ENCODE measurements at regions not wholly inside any gene's neighbourhood (a gene's known extent, or its start where the extent isn't known, plus 50 kb on each side); places are given as distances from the start of the nearest gene placed in this dataset.

- Histone ChIP-seq H3K4me2 (no peak overlapping the region), H3K36me3 (ENCODE audit: low read depth) (no peaks in the 10 kb centered on the region), H3K79me2 (ENCODE audit: low read depth) (no peaks in the 10 kb centered on the region), H3K9me2 (ENCODE audit: insufficient read depth) (no peaks in the 10 kb centered on the region), H3K9me3 (ENCODE audit: insufficient read depth, low read depth) (no peaks in the 10 kb centered on the region), H3K4me3 (no peak overlapping the region), H3K27me3 (ENCODE audit: insufficient read depth, low read depth) (no peaks in the 10 kb centered on the region), H4K20me1 (ENCODE audit: insufficient read depth) (no peaks in the 10 kb centered on the region), H2AFZ (no peak overlapping the region), H3F3A (ENCODE audit: insufficient read depth, low read depth) (no peaks in the 10 kb centered on the region), H3K27ac (no peak overlapping the region), H3K4me1 (replicated peaks; ENCODE audit: insufficient read depth) (no peaks in the 10 kb centered on the region)
- TF ChIP-seq EZH2 (IDR thresholded peaks at IDR 0.05; ENCODE audit: low read depth), result no peak
- ChIA-PET CTCF (no interaction called here), POLR2A (ENCODE audit: unreplicated experiment) (no interaction called here)
- DNase-seq, result no peak
- BruUV-seq (replicated peaks), result no TSS peak
- intact Hi-C loops (cut with micrococcal nuclease; ENCODE audit: unreplicated experiment), result no loop called here
Observed at GRCh38 chr14:55513491-55513890, 66.5 kb upstream of the KTN1 start.

GRCh38 chr14:55514819-55515490 lies 65.1 kb upstream of the KTN1 start:
- Histone ChIP-seq H3K36me3 (ENCODE audit: low read depth) (no peaks in the 10 kb centered on the region), H3K4me3 (no peak overlapping the region), H3K79me2 (ENCODE audit: low read depth) (no peaks in the 10 kb centered on the region), H3K4me2 (no peak overlapping the region), H3F3A (ENCODE audit: insufficient read depth, low read depth) (no peaks in the 10 kb centered on the region), H3K4me1 (replicated peaks; ENCODE audit: insufficient read depth) (no peaks in the 10 kb centered on the region), H3K9me2 (ENCODE audit: insufficient read depth) (no peaks in the 10 kb centered on the region), H3K27ac (no peak overlapping the region), H2AFZ (no peak overlapping the region), H3K9me3 (ENCODE audit: insufficient read depth, low read depth) (no peaks in the 10 kb centered on the region), H4K20me1 (ENCODE audit: insufficient read depth) (no peaks in the 10 kb centered on the region), H3K27me3 (ENCODE audit: insufficient read depth, low read depth) (no peaks in the 10 kb centered on the region)
- CTCF ChIA-PET, result no interaction called here
- intact Hi-C loops (cut with micrococcal nuclease; ENCODE audit: unreplicated experiment), result no loop called here
- BruUV-seq (replicated peaks), result no TSS peak
- no peak for DNase-seq
- no peak for TF ChIP-seq CTCF (conservative IDR thresholded peaks at IDR 0.05)
- no peak for TF ChIP-seq EZH2 (IDR thresholded peaks at IDR 0.05; ENCODE audit: low read depth)
- POLR2A ChIA-PET (ENCODE audit: unreplicated experiment), result interaction anchor here (0.5 to 0.7 kb wide), 2 partner anchors 89 to 298 kb away, joined by 3 to 8 read pairs; no protein-coding TSS in a partner anchor

GRCh38 chr14:55516776-55517175 lies 63.2 kb upstream of the KTN1 start:
- no peaks in the 10 kb centered on the region for H3K9me2 ChIP-seq (ENCODE audit: insufficient read depth)
- H3K27ac ChIP-seq, result no peak overlapping the region
- H4K20me1 ChIP-seq (ENCODE audit: insufficient read depth), result no peaks in the 10 kb centered on the region
- no peaks in the 10 kb centered on the region for H3K79me2 ChIP-seq (ENCODE audit: low read depth)
- H3K4me3 ChIP-seq, result no peak overlapping the region
- intact Hi-C loops (cut with micrococcal nuclease; ENCODE audit: unreplicated experiment), result no loop called here
- H3K36me3 ChIP-seq (ENCODE audit: low read depth), result no peaks in the 10 kb centered on the region
- H3K9me3 ChIP-seq (ENCODE audit: insufficient read depth, low read depth), result no peaks in the 10 kb centered on the region
- no peaks in the 10 kb centered on the region for H3K27me3 ChIP-seq (ENCODE audit: insufficient read depth, low read depth)
- H3F3A ChIP-seq (ENCODE audit: insufficient read depth, low read depth), result no peaks in the 10 kb centered on the region
- no peak for DNase-seq
- no peaks in the 10 kb centered on the region for H3K4me1 ChIP-seq (replicated peaks; ENCODE audit: insufficient read depth)
- H3K4me2 ChIP-seq, result no peak overlapping the region
- H2AFZ ChIP-seq, result no peak overlapping the region
- ChIA-PET POLR2A (ENCODE audit: unreplicated experiment) (no interaction called here), CTCF (no interaction called here)
- no TSS peak for BruUV-seq (replicated peaks)
- no peak for TF ChIP-seq EZH2 (IDR thresholded peaks at IDR 0.05; ENCODE audit: low read depth)
- no peak for TF ChIP-seq CTCF (conservative IDR thresholded peaks at IDR 0.05)

GRCh38 chr14:55518391-55518790 lies 61.6 kb upstream of the KTN1 start:
- no peak for TF ChIP-seq EZH2 (IDR thresholded peaks at IDR 0.05; ENCODE audit: low read depth)
- no peak for TF ChIP-seq CTCF (conservative IDR thresholded peaks at IDR 0.05)
- H3K27ac ChIP-seq, result no peak overlapping the region
- H4K20me1 ChIP-seq (ENCODE audit: insufficient read depth), result no peaks in the 10 kb centered on the region
- no peak overlapping the region for H2AFZ ChIP-seq
- ChIA-PET CTCF (no interaction called here), POLR2A (ENCODE audit: unreplicated experiment) (no interaction called here)
- no peaks in the 10 kb centered on the region for H3K9me2 ChIP-seq (ENCODE audit: insufficient read depth)
- no peak overlapping the region for H3K4me2 ChIP-seq
- H3F3A ChIP-seq (ENCODE audit: insufficient read depth, low read depth), result no peaks in the 10 kb centered on the region
- no peaks in the 10 kb centered on the region for H3K27me3 ChIP-seq (ENCODE audit: insufficient read depth, low read depth)
- H3K79me2 ChIP-seq (ENCODE audit: low read depth), result no peaks in the 10 kb centered on the region
- no peaks in the 10 kb centered on the region for H3K4me1 ChIP-seq (replicated peaks; ENCODE audit: insufficient read depth)
- intact Hi-C loops (cut with micrococcal nuclease; ENCODE audit: unreplicated experiment), result no loop called here
- no peak for DNase-seq
- no TSS peak for BruUV-seq (replicated peaks)
- no peaks in the 10 kb centered on the region for H3K9me3 ChIP-seq (ENCODE audit: insufficient read depth, low read depth)
- no peaks in the 10 kb centered on the region for H3K36me3 ChIP-seq (ENCODE audit: low read depth)
- H3K4me3 ChIP-seq, result no peak overlapping the region

Data from PC-9 (cell line).